GM12873 (cell line): ENCODE measurements at regions not wholly inside any gene's neighbourhood (a gene's known extent, or its start where the extent isn't known, plus 50 kb on each side); places are given as distances from the start of the nearest gene placed in this dataset.

Source experiments
- TF ChIP-seq, protein P1 (sequence below): IDR thresholded peaks from 2 replicates; pipeline ENCODE4 v1.5.1; 2012; ENCODE audit warnings: low read depth, mild to moderate bottlenecking, moderate library complexity, low read length, control low read depth; ENCODE audit not compliant: insufficient read depth; ENCODE audit errors: missing control alignments

DNA sequence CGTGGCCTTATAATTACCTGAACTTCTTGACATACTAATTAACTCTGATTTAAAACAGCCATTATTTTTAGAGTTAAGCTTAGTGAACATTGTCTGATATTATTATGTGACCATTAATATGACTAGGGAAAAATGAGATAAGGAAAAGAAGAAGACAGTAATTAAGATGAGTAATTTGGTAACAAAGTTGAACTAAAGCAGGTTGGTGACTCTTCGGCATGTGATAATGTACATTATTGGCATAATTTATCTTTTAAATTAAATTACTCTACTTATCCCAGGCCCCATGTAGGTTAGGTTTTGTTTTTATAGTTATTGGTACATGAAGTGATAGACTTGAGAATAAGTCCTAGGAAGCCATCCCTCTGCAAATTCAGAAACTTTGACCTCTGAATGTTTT lies 249.7 kb upstream of the CFAP20DC start:
- TF ChIP-seq, protein P1, sequence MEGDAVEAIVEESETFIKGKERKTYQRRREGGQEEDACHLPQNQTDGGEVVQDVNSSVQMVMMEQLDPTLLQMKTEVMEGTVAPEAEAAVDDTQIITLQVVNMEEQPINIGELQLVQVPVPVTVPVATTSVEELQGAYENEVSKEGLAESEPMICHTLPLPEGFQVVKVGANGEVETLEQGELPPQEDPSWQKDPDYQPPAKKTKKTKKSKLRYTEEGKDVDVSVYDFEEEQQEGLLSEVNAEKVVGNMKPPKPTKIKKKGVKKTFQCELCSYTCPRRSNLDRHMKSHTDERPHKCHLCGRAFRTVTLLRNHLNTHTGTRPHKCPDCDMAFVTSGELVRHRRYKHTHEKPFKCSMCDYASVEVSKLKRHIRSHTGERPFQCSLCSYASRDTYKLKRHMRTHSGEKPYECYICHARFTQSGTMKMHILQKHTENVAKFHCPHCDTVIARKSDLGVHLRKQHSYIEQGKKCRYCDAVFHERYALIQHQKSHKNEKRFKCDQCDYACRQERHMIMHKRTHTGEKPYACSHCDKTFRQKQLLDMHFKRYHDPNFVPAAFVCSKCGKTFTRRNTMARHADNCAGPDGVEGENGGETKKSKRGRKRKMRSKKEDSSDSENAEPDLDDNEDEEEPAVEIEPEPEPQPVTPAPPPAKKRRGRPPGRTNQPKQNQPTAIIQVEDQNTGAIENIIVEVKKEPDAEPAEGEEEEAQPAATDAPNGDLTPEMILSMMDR = no peak

DNA sequence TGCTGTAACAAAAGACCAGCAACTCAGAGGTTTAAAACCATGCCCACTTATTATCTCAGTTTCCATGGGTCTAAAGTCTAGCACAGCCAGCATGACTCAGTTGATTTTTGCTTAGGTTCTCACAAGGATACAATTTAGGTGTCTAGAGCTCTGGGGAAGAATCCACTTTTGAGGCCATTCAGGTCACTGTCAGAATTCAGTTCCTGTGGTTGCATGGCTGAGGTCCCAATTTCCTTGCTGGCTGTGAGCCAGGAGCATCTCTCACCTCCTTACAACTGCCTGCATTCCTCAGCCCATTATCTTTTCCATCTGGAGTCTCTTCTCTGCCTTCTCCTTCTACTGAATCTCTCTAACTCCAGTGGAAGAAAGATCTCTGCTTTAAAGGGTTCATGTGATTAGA lies 240.5 kb upstream of the CFAP20DC start:
- TF ChIP-seq, protein P1 = no peak

DNA sequence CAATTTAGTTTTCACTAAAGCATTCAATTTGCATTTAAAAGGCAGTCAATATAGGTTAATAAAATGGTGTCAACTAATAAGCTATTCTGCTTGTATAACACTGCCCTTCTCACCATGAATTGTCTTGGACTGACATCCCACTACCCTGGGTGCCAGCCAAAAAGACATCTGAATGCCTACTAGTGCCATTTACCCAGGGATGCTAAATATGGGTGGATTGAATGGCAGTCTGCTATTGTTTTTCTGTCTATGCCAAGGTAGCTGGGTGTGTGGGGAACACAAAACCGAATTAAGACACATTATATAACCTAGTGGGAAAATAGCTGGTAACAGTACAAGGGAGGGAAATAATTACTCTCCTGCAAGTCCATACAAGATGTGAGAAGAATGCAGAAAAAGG lies 240.0 kb upstream of the CFAP20DC start:
- TF ChIP-seq, protein P1 = no peak

DNA sequence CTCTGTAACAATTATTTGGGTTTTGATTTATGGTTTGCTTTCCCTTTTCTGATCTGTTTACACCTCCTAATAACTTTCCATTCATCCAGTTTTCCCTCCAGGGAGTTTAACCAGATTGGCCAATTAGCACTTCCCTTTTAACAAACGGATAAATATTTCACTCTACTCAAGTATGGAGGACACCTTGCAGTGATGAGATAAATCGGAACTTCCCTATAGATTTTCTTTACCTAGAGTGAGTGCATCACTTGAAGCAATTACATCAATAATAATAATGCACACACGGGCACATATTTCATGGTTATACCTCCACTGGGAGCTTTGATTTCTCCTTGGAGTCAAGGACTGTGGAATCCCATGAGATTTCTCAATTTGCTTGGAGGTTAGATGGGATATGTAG lies 239.1 kb upstream of the CFAP20DC start:
- TF ChIP-seq, protein P1 = no peak

DNA sequence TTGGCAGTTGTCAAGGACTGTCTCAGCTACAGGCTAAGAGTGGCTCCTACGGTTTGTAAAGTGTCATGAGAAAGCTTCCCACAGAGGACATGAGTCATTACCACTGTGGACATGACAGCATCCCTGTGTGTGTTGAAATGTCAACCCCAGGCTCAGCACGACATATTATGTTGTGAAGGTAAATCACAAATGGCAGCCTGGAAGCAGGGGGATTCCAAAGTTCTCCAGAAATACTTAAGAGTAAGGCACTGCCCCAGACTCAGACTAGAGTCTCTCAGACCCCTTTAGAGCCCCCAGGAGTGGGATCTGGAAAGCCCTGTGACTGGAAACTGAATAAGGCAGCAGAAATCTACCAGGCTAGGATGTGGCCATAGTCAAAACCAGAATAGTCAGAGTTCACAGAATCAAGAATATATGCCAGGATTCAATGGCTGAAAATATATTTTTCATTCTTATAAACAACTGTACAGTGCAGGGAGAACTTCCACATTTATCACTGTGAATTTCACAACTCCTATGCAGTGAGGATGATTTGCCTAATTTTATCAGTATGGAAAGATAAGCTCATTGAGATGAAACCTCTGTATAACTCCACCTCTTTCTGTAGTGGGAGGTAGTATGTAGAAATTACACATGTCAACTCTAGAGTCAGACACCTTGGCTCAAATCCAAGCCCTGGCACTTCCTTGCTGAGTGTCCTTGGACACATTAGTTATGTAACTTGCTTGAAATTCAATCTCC lies 237.1 kb upstream of the CFAP20DC start:
- TF ChIP-seq, protein P1 = no peak

DNA sequence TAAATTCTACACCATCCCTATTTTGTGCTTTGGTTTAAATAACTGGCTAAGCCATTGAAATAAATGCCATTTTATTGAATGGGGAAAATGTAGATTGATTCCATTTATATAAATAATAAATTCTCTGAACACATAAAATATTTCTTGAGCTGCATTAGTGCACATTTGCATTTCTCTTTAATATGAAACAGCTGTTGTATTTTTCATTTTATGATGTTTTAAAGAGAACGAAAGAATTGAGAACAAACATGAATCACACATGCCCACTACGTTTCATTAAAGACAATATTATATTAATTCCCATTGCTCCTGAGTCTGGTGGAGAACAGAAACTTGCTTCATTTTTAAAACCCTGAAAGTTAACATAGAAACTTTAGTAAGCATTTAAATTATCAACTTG lies 235.7 kb upstream of the CFAP20DC start:
- TF ChIP-seq, protein P1 = no peak

DNA sequence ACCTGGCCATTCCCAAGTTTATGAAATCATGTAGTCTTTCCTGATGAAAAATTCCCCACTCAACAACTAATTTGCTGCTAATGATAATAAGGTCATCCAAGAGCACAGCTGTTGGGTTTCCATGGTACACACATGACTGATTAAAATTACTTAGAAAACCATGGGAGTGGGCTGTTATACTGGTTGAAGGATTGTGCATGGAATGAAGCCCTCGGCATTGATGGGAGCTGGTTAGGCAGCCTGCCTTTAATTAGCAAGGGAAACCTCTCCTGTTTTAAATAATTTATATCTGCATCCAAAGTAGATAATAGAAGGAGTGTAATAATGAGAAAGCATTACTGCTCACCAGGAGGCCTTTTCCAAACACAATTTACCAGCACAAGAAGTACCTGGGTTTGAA lies 235.1 kb upstream of the CFAP20DC start:
- TF ChIP-seq, protein P1 = no peak
